GM12878 (cell line): ENCODE measurements at regions not wholly inside any gene's neighbourhood (a gene's known extent, or its start where the extent isn't known, plus 50 kb on each side); places are given as distances from the start of the nearest gene placed in this dataset.

Source experiments
- ATAC-seq: fragments of 200-7000 bp; cut with Tn5 transposase; 3 replicates; pipeline ENCODE4 v1.9.1; 2020; ENCODE audit warnings: mild to moderate bottlenecking, moderate library complexity
- BruUV-seq: library from RNA; stranded (reverse); fragments of 400-500 nt; replicated peaks from 2 replicates; lab custom pipeline; 2021; lab: Mats Ljungman, UMichigan
- CTCF ChIA-PET: fragments of 300-600 bp; sonication (Branson Sonifier 250); formaldehyde crosslinking; extraction: SDS; loops from one replicate; lab custom pipeline; 2021; ENCODE audit warnings: inconsistent platforms; lab: Yijun Ruan, JAX
- POLR2A ChIA-PET: fragments of 350-600 bp; formaldehyde crosslinking; extraction: SDS; loops from one replicate; lab custom pipeline; 2021; ENCODE audit warnings: inconsistent platforms; lab: Charles Lee
- RAD21 ChIA-PET: fragments of 300-600 bp; sonication (Branson Sonifier 250); formaldehyde crosslinking; loops from one replicate; lab custom pipeline; 2023; ENCODE audit warnings: antibody characterized with exemption; ENCODE audit not compliant: unreplicated experiment; lab: Charles Lee
- SMC1A ChIA-PET: fragments of 300-600 bp; sonication (Branson Sonifier 250); formaldehyde crosslinking; loops from one replicate; lab custom pipeline; 2023; ENCODE audit not compliant: unreplicated experiment, uncharacterized antibody; lab: Charles Lee
- DNase-seq: peaks from one replicate; pipeline ENCODE4 v3.0.0-alpha.2; 2011; ENCODE audit warnings: low read depth, low spot score
- FAIRE-seq: peaks from 3 replicates; lab custom pipeline; 2011; peaks lifted over from hg19 to GRCh38; lab: Jason Lieb, UNC
- H2AFZ ChIP-seq: 2 replicates; pipeline ENCODE4 v1.6.0; 2011; ENCODE audit warnings: low read depth, low read length, control low read depth; ENCODE audit not compliant: control insufficient read depth
- H3K27ac ChIP-seq: 2 replicates; pipeline ENCODE4 v1.5.1; 2011; ENCODE audit warnings: control low read depth; ENCODE audit not compliant: control insufficient read depth, insufficient read depth
- H3K27me3 ChIP-seq, 2 experiments: replicated peaks in 1 of 2; 2 replicates each; pipeline versions ENCODE4 v1.6.0 to v1.6.1; 2011; ENCODE audit warnings: low read length in 1 of 2; ENCODE audit not compliant: control insufficient read depth in 2 of 2, insufficient read depth in 2 of 2
- H3K36me3 ChIP-seq, 2 experiments: 2 replicates each; pipeline ENCODE4 v1.5.1; 2011; ENCODE audit warnings: low read length in 1 of 2; ENCODE audit not compliant: control insufficient read depth in 2 of 2, insufficient read depth in 2 of 2
- H3K4me1 ChIP-seq: 2 replicates; pipeline ENCODE4 v1.6.1; 2011; ENCODE audit warnings: mild to moderate bottlenecking, low read length, moderate library complexity, mixed read lengths; ENCODE audit not compliant: control insufficient read depth, insufficient read depth
- H3K4me2 ChIP-seq: 2 replicates; pipeline ENCODE4 v1.6.0; 2011; ENCODE audit warnings: control low read depth; ENCODE audit not compliant: control insufficient read depth, insufficient read depth
- H3K4me3 ChIP-seq: fragments of 200-600 bp; sonication (generic); 2 replicates; pipeline ENCODE4 v1.5.1; 2016
- H3K79me2 ChIP-seq: 2 replicates; pipeline ENCODE4 v1.6.0; 2011; ENCODE audit warnings: low read length; ENCODE audit not compliant: control insufficient read depth, insufficient read depth
- H3K9ac ChIP-seq: 2 replicates; pipeline ENCODE4 v1.8.0; 2011; ENCODE audit warnings: low read length, control low read depth, mixed read lengths; ENCODE audit not compliant: control insufficient read depth, insufficient read depth
- H3K9me3 ChIP-seq: replicated peaks from 3 replicates; pipeline ENCODE4 v1.5.1; 2011; ENCODE audit warnings: mild to moderate bottlenecking, low read length; ENCODE audit not compliant: control insufficient read depth, insufficient read depth
- H4K20me1 ChIP-seq: 2 replicates; pipeline ENCODE4 v1.6.0; 2011; ENCODE audit not compliant: control insufficient read depth, insufficient read depth
- BCL3 ChIP-seq: IDR thresholded peaks from 2 replicates; pipeline ENCODE4 v1.6.1; 2011; ENCODE audit warnings: borderline replicate concordance, low read depth, mild to moderate bottlenecking, moderate library complexity, low read length; ENCODE audit not compliant: insufficient read depth, poor library complexity, severe bottlenecking
- BMI1 ChIP-seq: fragments of 450-650 bp; IDR thresholded peaks from 2 replicates; pipeline ENCODE4 v1.6.1; 2016; ENCODE audit warnings: mild to moderate bottlenecking, moderate library complexity, borderline replicate concordance
- JUND ChIP-seq: IDR thresholded peaks from 2 replicates; pipeline ENCODE4 v1.6.1; 2012; ENCODE audit warnings: low read depth, mild to moderate bottlenecking, low read length, improper control_type of control experiment, moderate library complexity
- NFIC ChIP-seq: IDR thresholded peaks from 2 replicates; pipeline ENCODE4 v1.6.1; 2012; ENCODE audit warnings: low read depth, mild to moderate bottlenecking, inconsistent platforms, low read length, moderate library complexity
- PKNOX1 ChIP-seq: fragments of 450-650 bp; IDR thresholded peaks from 2 replicates; pipeline ENCODE4 v1.6.1; 2016; ENCODE audit warnings: mild to moderate bottlenecking
- PML ChIP-seq: IDR thresholded peaks from 2 replicates; pipeline ENCODE4 v1.6.1; 2012; ENCODE audit warnings: low read length, inconsistent platforms
- ZNF217 ChIP-seq: fragments of 450-650 bp; IDR thresholded peaks from 2 replicates; pipeline ENCODE4 v1.6.1; 2017; ENCODE audit warnings: antibody characterized with exemption, mild to moderate bottlenecking
- WGBS: methylation state at CpG from one replicate; pipeline ENCODE4 v1.1.6; 2016; ENCODE audit warnings: low lambda C conversion rate; ENCODE audit not compliant: insufficient replicate concordance, insufficient coverage; ENCODE audit errors: missing lambda C conversion rate; 5-methylcytosine and 5-hydroxymethylcytosine counted together
- in situ Hi-C: fragments of 300-500 bp; cut with MboI; formaldehyde crosslinking; loops from 9 replicates; pipeline ENCODE4 v1.14.3; 2018; ENCODE audit warnings: mixed read lengths
- intact Hi-C: fragments of 100-400 bp; cut with micrococcal nuclease; formaldehyde crosslinking; loops from one replicate; pipeline ENCODE4 v1.14.2; 2022; ENCODE audit not compliant: unreplicated experiment

- WGBS, result 2% methylated on average over 3 of the region's 3 CpGs
- no TSS peak for BruUV-seq
- SMC1A ChIA-PET, result no interaction called here
These were observed 425.9 kb upstream of the PCDH7 start for GRCh38 chr4:30294295-30294694.

More at GRCh38 chr4:30294295-30294694, 425.9 kb upstream of the PCDH7 start:
- H3K4me2 ChIP-seq, result no peak overlapping the region
- H4K20me1 ChIP-seq, result no peaks in the 10 kb centered on the region
- H3K36me3 ChIP-seq, result no peaks in the 10 kb centered on the region
- H3K27me3 ChIP-seq, result no peaks in the 10 kb centered on the region
- DNase-seq (no peak), FAIRE-seq (no peak), ATAC-seq (no peak)
- in situ Hi-C loops, result no loop called here
- TF ChIP-seq ZNF217, result no peak
- no peak for TF ChIP-seq PML
- TF ChIP-seq JUND, result no peak
- no peak for TF ChIP-seq BCL3
- TF ChIP-seq PKNOX1, result no peak
- no peak for TF ChIP-seq BMI1
- TF ChIP-seq NFIC, result no peak
- H3K9ac ChIP-seq, result no peak overlapping the region
- no peak overlapping the region for H3K27ac ChIP-seq
- ChIA-PET POLR2A (no interaction called here), CTCF (no interaction called here), RAD21 (no interaction called here)
- intact Hi-C loops, result no loop called here
- H3K9me3 ChIP-seq, result no peaks in the 10 kb centered on the region
- no peaks in the 10 kb centered on the region for H3K4me1 ChIP-seq
- H3K79me2 ChIP-seq, result no peaks in the 10 kb centered on the region
- no peak overlapping the region for H3K4me3 ChIP-seq
- H2AFZ ChIP-seq, result no peak overlapping the region
